Keratinocyte (primary cell): ENCODE measurements at regions not wholly inside any gene's neighbourhood (a gene's known extent, or its start where the extent isn't known, plus 50 kb on each side); places are given as distances from the start of the nearest gene placed in this dataset.

ENCODE experiments used
- EZH2 ChIP-seq: IDR thresholded peaks from one replicate; pipeline ENCODE4 v1.6.1; 2012; ENCODE audit warnings: inconsistent platforms, mild to moderate bottlenecking, low read length, moderate library complexity
- TF ChIP-seq, protein P1 (sequence below), 3 experiments: IDR thresholded peaks in 1 of 3; conservative IDR thresholded peaks in 1 of 3; optimal IDR thresholded peaks in 1 of 3; 2 replicates in 2 of 3; 3 replicates in 1 of 3; pipeline versions ENCODE3 to v1.5.1; 2011; ENCODE audit warnings: low read length in 3 of 3, mild to moderate bottlenecking in 3 of 3, moderate library complexity in 2 of 3, control low read depth in 1 of 3, inconsistent platforms in 1 of 3; ENCODE audit not compliant: insufficient read depth in 2 of 3; ENCODE audit errors: extremely low read depth in 1 of 3

- TF ChIP-seq EZH2 = no peak
- TF ChIP-seq, protein P1, sequence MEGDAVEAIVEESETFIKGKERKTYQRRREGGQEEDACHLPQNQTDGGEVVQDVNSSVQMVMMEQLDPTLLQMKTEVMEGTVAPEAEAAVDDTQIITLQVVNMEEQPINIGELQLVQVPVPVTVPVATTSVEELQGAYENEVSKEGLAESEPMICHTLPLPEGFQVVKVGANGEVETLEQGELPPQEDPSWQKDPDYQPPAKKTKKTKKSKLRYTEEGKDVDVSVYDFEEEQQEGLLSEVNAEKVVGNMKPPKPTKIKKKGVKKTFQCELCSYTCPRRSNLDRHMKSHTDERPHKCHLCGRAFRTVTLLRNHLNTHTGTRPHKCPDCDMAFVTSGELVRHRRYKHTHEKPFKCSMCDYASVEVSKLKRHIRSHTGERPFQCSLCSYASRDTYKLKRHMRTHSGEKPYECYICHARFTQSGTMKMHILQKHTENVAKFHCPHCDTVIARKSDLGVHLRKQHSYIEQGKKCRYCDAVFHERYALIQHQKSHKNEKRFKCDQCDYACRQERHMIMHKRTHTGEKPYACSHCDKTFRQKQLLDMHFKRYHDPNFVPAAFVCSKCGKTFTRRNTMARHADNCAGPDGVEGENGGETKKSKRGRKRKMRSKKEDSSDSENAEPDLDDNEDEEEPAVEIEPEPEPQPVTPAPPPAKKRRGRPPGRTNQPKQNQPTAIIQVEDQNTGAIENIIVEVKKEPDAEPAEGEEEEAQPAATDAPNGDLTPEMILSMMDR (optimal IDR thresholded peaks at IDR 0.05 in 1 of 3, IDR thresholded peaks at IDR 0.05 in 1 of 3, conservative IDR thresholded peaks at IDR 0.05 in 1 of 3; ENCODE audit: extremely low read depth in 1 of 3, insufficient read depth in 2 of 3, low read length in 3 of 3) = no peak
Measured at GRCh38 chr13:106261450-106261849, 274.0 kb downstream of the EFNB2 start.
